HT-29 (cell line): ENCODE measurements at regions not wholly inside any gene's neighbourhood (a gene's known extent, or its start where the extent isn't known, plus 50 kb on each side); places are given as distances from the start of the nearest gene placed in this dataset.
A peak's percentile ranks its signal among the peaks of the same experiment; 100 is the strongest.
"Not testable (repeated sequence)": the region's sequence is repeated elsewhere in the genome, so short reads cannot be mapped to it uniquely, and the experiment has no call there.

Experiments
- DNase-seq: peaks from one replicate; pipeline ENCODE4 v3.0.0-alpha.2; 2015; ENCODE audit warnings: low spot score

DNA sequence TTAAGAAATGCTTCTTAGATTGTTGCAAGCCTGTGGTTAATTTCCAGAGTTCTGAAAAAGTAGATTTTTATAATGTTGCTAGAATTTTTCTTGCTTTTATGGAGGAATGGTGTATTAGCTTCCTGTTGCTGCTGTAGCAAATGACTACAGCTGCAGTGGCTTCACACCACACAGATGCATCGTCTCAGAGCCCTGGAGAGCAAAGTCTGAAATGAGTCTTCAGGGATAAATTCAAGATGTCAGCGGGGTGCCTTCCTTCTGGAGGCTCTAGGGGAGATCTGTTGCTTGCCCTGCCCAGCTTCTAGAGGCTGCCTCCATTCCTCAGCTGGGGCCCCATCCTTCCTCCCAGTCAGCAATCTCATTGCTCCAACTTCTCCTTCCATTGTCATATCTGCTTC, 187.8 kb downstream of the ZNF516 start:
- DNase-seq: no peak

DNA sequence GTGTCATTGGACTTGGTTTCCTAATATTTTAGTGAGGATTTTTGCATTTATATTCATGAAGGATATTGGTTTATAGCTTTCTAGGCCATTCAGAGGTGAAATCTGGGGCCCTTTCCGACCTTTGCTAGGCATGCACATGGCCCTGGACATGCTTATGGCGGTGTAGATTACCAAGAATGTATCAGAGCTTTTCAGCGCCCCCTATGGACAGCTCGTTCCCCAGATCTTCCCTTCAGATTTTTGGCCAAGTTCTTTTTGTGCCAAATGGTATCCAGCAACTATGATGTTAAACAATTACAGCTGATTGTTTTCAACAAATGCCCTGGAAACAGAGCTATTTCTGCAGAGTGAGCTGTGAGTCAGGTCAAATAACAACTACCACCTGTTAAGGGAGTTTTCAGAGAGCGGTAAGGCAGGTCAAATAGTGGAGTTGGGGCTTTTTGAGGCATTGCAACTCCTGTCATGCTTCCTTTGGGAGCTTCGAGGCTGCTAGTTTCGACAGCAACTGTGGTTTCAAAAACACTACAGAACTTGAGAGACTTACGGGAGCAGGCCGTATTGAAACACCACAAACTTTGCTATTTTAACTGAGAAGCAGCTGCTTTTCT, 188.3 kb downstream of the ZNF516 start:
- no peak for DNase-seq

DNA sequence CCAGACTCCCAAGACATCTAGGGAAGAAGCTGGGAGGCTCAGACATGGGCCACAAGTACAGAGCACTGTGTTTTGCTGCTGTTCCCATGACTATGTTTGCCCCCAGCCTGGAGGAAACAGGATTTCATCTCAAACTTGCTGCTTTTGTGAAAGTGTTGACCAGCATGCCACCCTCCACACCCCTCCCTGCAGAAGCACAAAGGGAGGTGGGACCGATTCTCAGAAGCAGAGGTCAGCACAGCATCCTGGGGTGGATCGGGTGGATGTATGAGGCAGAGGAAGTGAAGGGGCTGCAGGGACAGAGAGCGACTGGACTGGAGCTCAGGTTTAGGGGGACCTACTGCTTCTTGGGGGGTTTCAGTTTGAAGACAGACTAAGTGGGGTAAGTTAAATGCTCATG, 209.2 kb downstream of the ZNF516 start:
- no peak for DNase-seq

DNA sequence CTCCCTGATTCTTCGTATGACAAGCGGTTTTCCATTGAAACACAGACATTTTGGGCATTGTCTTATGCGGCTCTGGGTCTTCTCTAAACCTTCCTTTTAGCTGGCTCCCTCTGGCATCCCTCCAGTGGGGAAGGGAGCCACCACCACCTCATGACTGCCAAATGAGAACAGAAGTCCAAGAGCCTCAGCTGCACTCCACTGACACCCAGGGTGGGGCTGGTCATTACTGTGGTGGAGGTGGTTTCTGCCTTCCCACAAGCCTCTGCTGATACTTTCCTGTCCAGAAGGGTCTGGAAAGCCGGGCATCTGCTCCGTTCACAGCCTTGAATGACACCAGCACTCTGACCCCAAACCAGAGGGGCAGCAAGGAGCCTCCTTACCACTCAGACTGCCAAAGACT, 213.5 kb downstream of the ZNF516 start:
- no peak for DNase-seq

- no peak for DNase-seq
These were observed 217.2 kb downstream of the ZNF516 start for GRCh38 chr18:76277801-76278200.

GRCh38 chr18:76275727-76276313, 219.2 kb downstream of the ZNF516 start:
- DNase-seq: no peak

GRCh38 chr18:76274468-76275289, 220.4 kb downstream of the ZNF516 start:
- DNase-seq: peak; percentile 16

DNA sequence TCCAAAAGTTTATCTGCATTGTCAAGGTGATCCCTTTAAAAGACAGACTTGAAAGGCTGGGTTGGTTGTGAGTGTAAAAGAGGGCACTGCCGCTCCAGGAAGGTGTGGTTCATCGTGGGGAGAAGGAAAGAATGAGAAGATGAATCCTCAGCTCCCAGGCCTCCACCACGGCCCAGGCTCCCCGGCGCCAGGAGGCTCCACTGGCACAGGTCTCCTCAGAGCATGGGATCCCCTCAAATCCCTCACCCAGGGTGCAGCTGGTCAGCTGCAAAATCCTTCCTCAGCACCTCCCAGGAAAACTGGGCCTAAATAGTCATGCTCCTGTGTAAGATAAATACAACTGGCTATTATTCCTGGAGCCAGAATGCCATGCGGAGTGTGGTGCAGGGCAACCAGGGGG, 221.1 kb downstream of the ZNF516 start:
- DNase-seq: no peak

DNA sequence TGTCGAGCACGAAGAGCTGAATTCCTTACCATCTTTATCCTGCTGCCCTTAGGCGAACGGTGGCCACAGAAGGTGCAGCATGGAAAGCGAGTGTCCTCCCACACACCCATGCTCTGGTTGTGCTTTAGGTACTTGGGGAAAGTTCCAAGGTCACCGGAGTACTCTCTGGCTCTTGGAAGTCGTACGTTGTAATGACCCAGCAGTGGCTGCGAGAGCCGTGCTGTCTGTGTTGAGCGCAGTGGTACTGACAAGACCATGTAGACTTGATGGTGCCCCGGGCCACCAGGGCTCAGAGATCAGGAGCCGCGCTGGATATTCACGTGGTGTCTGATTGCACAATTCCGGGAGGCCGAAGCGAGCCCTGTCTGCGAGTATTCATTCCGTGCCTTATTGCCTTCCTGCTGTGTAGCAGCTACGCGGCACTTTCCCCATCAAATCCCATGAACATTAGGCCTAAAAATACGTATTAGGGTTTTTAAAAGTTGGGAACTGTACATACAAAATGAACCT, 222.0 kb downstream of the ZNF516 start:
- DNase-seq: no peak

DNA sequence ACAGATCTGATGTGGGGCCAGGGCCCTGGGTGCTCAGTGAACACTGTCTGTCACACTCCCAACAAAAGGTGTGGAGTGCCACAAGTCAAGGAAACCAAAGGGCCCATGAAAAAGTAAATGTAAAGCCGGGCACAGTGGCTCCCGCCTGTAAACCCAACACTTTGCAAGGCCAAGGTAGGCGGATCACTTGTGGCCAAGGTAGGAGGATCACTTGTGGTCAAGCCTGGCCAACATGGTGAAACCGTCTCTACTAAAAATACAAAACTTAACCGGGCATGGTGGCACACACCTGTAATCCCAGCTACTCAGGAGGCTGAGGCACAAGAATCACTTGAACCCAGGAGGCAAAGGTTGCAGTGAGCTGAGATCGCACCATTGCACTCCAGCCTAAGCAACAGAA, 227.6 kb downstream of the ZNF516 start:
- not testable (repeated sequence) for DNase-seq

DNA sequence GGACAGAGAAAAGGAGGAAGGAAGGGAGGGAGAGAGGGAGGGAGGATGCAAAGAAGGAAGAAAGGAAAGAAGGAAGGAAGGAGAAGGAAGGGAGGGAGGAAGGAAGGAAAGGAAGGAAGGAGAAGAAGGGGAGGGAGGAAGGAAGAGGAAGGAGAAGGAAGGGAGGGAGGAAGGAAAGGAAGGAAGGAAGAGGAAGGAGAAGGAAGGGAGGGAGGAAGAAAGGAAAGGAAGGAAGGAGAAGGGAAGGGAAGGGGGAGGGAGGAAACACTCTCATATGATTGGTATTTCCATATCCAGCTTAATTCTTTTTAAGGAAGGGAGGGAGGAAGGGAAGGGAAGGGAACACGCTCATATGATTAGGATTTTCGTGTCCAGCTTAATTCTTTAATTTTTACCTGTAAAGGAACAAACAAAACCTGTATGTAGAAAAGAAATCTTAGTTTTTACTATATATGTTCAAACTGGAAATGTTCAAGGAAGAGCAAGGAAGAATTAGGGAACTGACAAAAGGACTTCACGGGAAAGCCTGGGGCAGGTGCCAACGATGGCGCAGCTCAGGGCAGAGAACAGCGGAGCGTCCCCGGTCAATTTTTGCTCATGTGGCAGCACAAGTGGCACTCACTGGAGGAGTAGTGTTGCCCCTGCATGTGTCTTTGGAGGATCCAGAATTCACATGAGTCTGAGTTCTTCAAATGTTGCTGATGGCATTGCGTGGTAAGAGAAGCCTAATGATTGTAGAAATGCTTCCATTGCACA, 228.6 kb downstream of the ZNF516 start:
- no peak for DNase-seq

GRCh38 chr18:76265497-76266235, 229.4 kb downstream of the ZNF516 start:
- DNase-seq: no peak

DNA sequence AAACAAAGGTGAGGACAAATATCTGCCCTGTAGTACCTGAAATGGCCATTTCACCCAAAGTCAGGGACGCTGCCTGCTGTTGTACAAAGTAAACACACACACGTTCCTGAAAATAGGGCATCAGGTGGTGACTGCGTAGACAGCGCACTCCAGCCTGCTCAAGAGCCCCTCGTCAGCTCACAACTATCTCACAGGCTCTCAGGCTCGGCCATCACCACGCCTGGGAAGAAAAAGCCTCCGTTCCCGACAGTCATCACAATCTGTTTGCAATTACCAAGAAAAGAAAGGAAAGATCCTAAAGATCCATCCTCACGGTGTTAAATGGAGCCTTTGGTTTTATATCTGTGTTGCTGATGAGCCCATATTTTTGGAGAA, 230.2 kb downstream of the ZNF516 start:
- no peak for DNase-seq

DNA sequence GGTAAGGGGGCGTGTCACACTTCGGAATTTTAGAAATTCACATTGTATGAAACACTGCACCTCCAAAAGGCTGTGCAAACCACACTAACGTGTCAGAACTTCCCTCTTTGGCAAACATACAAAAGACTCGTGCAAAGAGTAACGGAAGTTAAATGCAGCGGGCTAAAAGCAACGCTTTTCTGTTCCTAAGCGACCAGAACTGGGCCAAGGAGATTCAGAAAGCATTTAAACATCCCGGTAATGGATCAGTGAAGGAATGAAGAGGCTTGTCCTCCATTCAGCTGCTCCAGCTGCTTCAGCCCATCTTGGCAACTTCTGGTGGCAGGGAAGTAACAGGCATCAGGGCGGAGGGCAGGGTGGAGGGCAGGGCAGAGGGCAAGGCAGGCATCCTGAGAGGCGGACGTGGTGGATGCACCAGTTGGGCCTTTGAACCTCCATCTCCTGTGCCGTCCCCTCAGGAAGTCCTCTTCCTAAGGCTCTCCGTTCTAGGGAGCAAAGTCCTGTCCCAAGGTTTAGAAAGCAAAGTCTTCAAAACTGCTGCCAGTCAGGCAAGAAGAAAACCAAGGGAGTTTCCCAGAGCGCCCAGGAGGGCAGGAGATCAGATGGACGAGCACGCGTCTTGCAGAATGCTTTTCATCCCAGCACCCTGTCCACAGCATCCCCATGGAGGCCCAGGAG, 230.7 kb downstream of the ZNF516 start:
- no peak for DNase-seq

DNA sequence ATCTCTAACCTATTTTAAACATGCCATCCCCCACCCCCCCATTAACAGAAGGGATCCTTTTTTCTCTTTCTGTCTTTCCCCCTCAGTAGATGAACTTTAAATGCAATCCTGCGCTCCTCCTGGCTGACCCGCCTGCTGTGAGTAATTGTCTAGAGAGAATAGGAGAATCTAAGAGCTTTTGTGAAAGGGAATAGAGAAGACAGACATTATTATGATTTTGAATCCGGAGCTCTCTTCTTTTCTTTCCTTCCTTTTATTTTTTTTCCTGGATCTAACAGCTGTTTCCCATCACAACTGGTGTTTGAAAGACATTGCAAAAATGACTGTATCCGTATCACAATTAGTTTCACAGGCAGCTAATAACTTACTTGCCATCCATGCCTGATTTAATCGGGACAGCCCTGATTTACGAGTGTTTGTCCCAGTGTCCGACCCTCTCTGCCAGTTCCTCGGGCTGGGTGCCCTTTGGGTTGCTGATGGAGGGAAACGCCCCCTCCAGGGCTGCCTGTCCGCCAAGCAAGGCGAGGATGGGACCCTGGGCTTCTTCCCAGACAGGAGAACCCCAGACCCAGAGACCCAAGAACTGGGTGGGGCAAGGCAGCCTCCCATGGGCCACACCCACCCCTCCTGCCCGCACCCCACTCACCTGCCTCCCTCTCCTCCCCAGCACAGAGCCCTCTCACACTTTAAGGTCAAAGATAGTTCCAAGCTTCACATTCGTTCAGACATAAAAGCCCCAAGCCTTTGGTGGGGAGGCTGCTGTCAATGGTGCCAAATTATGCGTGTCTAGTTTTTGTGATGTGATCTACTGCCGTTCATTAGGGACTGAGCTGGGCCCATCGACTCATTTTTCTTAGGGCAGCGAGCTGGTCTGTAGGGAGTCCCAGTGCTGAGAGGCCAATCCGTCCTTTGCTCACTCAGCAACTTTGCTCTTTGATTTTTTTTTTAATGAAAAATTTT, 231.7 kb downstream of the ZNF516 start:
- no peak for DNase-seq

GRCh38 chr18:76260941-76261472, 234.0 kb downstream of the ZNF516 start:
- no peak for DNase-seq

GRCh38 chr18:76259711-76260110, 235.3 kb downstream of the ZNF516 start:
- no peak for DNase-seq

GRCh38 chr18:76259096-76259495, 235.9 kb downstream of the ZNF516 start:
- no peak for DNase-seq

GRCh38 chr18:76258209-76258608, 236.8 kb downstream of the ZNF516 start:
- DNase-seq: no peak
